ENCODE measurements at regions not wholly inside any gene's neighbourhood (a gene's known extent, or its start where the extent isn't known, plus 50 kb on each side); places are given as distances from the start of the nearest gene placed in this dataset.

- no peak for TF ChIP-seq CTCF (IDR thresholded peaks at IDR 0.05)
- no peak for TF ChIP-seq POLR2A (IDR thresholded peaks at IDR 0.05)
These were observed 85.2 kb upstream of the ZP4 start for GRCh38 chr1:237975903-237976302.
